GM19372 (cell line): ENCODE measurements at regions not wholly inside any gene's neighbourhood (a gene's known extent, or its start where the extent isn't known, plus 50 kb on each side); places are given as distances from the start of the nearest gene placed in this dataset.
"Not testable (repeated sequence)": the region's sequence is repeated elsewhere in the genome, so short reads cannot be mapped to it uniquely, and the experiment has no call there.

Experiments
- ATAC-seq: cut with Tn5 transposase; IDR thresholded peaks from one replicate; pipeline ENCODE4 v1.9.1; 2021; ENCODE audit warnings: mild to moderate bottlenecking, low read depth, moderate library complexity; ENCODE audit not compliant: unreplicated experiment

GRCh38 chr2:212914392-212914791 is 237.0 kb downstream of the IKZF2 start:
- ATAC-seq = no peak

GRCh38 chr2:212913640-212914306 is 237.6 kb downstream of the IKZF2 start:
- no peak for ATAC-seq

GRCh38 chr2:212912445-212913103 is 238.8 kb downstream of the IKZF2 start:
- ATAC-seq = no peak

GRCh38 chr2:212911011-212911410 is 240.4 kb downstream of the IKZF2 start:
- ATAC-seq = no peak

- no peak for ATAC-seq
These were observed 242.6 kb downstream of the IKZF2 start for GRCh38 chr2:212908682-212909435.

- no peak for ATAC-seq
These were observed 243.4 kb downstream of the IKZF2 start for GRCh38 chr2:212908031-212908430.

GRCh38 chr2:212906620-212907019 is 244.8 kb downstream of the IKZF2 start:
- no peak for ATAC-seq

- no peak for ATAC-seq
These were observed 245.7 kb downstream of the IKZF2 start for GRCh38 chr2:212905640-212906201.

GRCh38 chr2:212904646-212905045 is 246.8 kb downstream of the IKZF2 start:
- ATAC-seq = no peak

GRCh38 chr2:212903413-212903812 is 248.0 kb downstream of the IKZF2 start:
- ATAC-seq = no peak

GRCh38 chr2:212902421-212902820 is 249.0 kb downstream of the IKZF2 start:
- ATAC-seq = no peak

GRCh38 chr2:212901604-212902275 is 249.7 kb downstream of the IKZF2 start:
- ATAC-seq = no peak

GRCh38 chr2:212900715-212901114 is 250.7 kb downstream of the IKZF2 start:
- no peak for ATAC-seq

- ATAC-seq = no peak
These were observed 253.4 kb downstream of the IKZF2 start for GRCh38 chr2:212898011-212898410.

GRCh38 chr2:212897296-212897695 is 254.1 kb downstream of the IKZF2 start:
- ATAC-seq = no peak

GRCh38 chr2:212894026-212894425 is 257.4 kb downstream of the IKZF2 start:
- ATAC-seq = no peak

- ATAC-seq = no peak
These were observed 258.2 kb downstream of the IKZF2 start for GRCh38 chr2:212893216-212893615.

GRCh38 chr2:212892193-212892592 is 259.2 kb downstream of the IKZF2 start:
- no peak for ATAC-seq

- ATAC-seq = no peak
These were observed 259.8 kb downstream of the IKZF2 start for GRCh38 chr2:212891580-212891979.

- peak; percentile 72 for ATAC-seq
These were observed 268.8 kb downstream of the IKZF2 start for GRCh38 chr2:212882626-212883025.

GRCh38 chr2:212876556-212876955 is 274.9 kb downstream of the IKZF2 start:
- ATAC-seq = not testable (repeated sequence)
